ENCODE measurements at regions not wholly inside any gene's neighbourhood (a gene's known extent, or its start where the extent isn't known, plus 50 kb on each side); places are given as distances from the start of the nearest gene placed in this dataset.

- TF ChIP-seq CTCF (conservative IDR thresholded peaks at IDR 0.05; ENCODE audit: low read length) (no peak), EZH2phosphoT487 (IDR thresholded peaks at IDR 0.05; ENCODE audit: borderline replicate concordance, low read depth, low read length) (no peak)
These were observed 542.8 kb downstream of the GRXCR1 start for GRCh38 chr4:43435291-43435690.
